ENCODE measurements at regions not wholly inside any gene's neighbourhood (a gene's known extent, or its start where the extent isn't known, plus 50 kb on each side); places are given as distances from the start of the nearest gene placed in this dataset.

- TF ChIP-seq CBX5 (IDR thresholded peaks at IDR 0.05; ENCODE audit: low read depth, low read length) = no peak
These were observed 243.5 kb upstream of the KBTBD8 start (continued) for GRCh38 chr3:66754613-66755012.

- Histone ChIP-seq H2BK15ac (ENCODE audit: low read length) (no peak overlapping the region), H3K4me3 (ENCODE audit: extremely low read depth in 1 of 4, insufficient read depth in 2 of 4, low read depth in 3 of 4, low read length in 4 of 4) (no peak overlapping the region), H3K27ac (ENCODE audit: low read depth, low read length) (no peak overlapping the region), H2AK5ac (ENCODE audit: low read depth, low read length) (no peak overlapping the region), H3K79me1 (ENCODE audit: low read depth, low read length) (no peaks in the 10 kb centered on the region), H3K4me2 (ENCODE audit: insufficient read depth in 1 of 2, low read depth in 2 of 2, low read length in 2 of 2) (no peak overlapping the region), H2BK120ac (replicated peaks; ENCODE audit: low read depth, low read length) (no peak overlapping the region), H3K4me1 (replicated peaks in 1 of 4; ENCODE audit: control insufficient read depth in 3 of 4, insufficient read depth in 4 of 4, low read length in 3 of 4) (no peaks in the 10 kb centered on the region), H3K9ac (replicated peaks in 1 of 4; ENCODE audit: extremely low read depth in 1 of 4, low read depth in 3 of 4, low read length in 3 of 4) (no peak overlapping the region), H3K79me2 (ENCODE audit: control insufficient read depth in 1 of 2, insufficient read depth in 2 of 2, low read length in 2 of 2) (no peaks in the 10 kb centered on the region), H3K9me3 (ENCODE audit: insufficient read depth in 2 of 2, low read depth in 1 of 2, low read length in 1 of 2) (no peaks in the 10 kb centered on the region), H3K4ac (replicated peaks; ENCODE audit: insufficient read length, low read depth, low read length) (no peak overlapping the region), H3K36me3 (ENCODE audit: control insufficient read depth in 2 of 4, insufficient read depth in 4 of 4, low read length in 3 of 4) (no peaks in the 10 kb centered on the region), H4K5ac (ENCODE audit: insufficient read length, low read depth, low read length) (no peak overlapping the region), H2BK12ac (ENCODE audit: low read depth, low read length) (no peak overlapping the region), H3K56ac (replicated peaks; ENCODE audit: insufficient read length, low read depth, low read length) (no peak overlapping the region), H2BK5ac (ENCODE audit: low read depth, low read length) (no peak overlapping the region), H3K18ac (ENCODE audit: extremely low read depth, low read length) (no peak overlapping the region), H3K27me3 (replicated peaks in 1 of 4; ENCODE audit: control insufficient read depth in 3 of 4, extremely low read depth in 1 of 4, insufficient read depth in 3 of 4, low read length in 3 of 4) (no peaks in the 10 kb centered on the region), H3K23ac (ENCODE audit: insufficient read length) (no peak overlapping the region), H2BK20ac (ENCODE audit: low read length) (no peak overlapping the region), H4K91ac (replicated peaks; ENCODE audit: insufficient read length, low read length) (no peak overlapping the region), H4K20me1 (replicated peaks in 1 of 2; ENCODE audit: control insufficient read depth in 1 of 2, insufficient read depth in 2 of 2, low read length in 2 of 2) (no peaks in the 10 kb centered on the region), H3K23me2 (ENCODE audit: low read depth, low read length) (no peaks in the 10 kb centered on the region; the same call in 1 of the 2 replicates), H4K8ac (ENCODE audit: extremely low read depth, insufficient read depth, low read length) (no peak overlapping the region), H3K14ac (ENCODE audit: insufficient read length) (no peak overlapping the region), H2AFZ (ENCODE audit: low read length) (no peak overlapping the region)
- ChIA-PET CTCF (ENCODE audit: partially characterized antibody) (interaction anchor here (1.0 to 2.3 kb wide), 3 partner anchors 8 to 93 kb away, joined by 3 to 4 read pairs (median 3); no protein-coding TSS in a partner anchor), POLR2A (ENCODE audit: partially characterized antibody) (no interaction called here)
- DNase-seq (ENCODE audit: low read depth in 1 of 2, low spot score in 2 of 2) (no peak), FAIRE-seq (no peak)
- WGBS, 2 experiments (ENCODE audit: extremely low coverage in 1 of 2, insufficient coverage in 1 of 2, insufficient read length in 1 of 2, insufficient replicate concordance in 2 of 2, low coverage in 1 of 2, low lambda C conversion rate in 2 of 2, missing lambda C conversion rate in 1 of 2) = 91% methylated on average over 6 of the region's 6 CpGs; no CpG with 5 or more reads in 1 of the 2 experiments
- TF ChIP-seq CEBPB (IDR thresholded peaks at IDR 0.05; ENCODE audit: low read depth, low read length) (no peak), JUN (IDR thresholded peaks at IDR 0.05; ENCODE audit: low read depth, low read length) (no peak), EP300 (IDR thresholded peaks at IDR 0.05; ENCODE audit: borderline replicate concordance in 1 of 2, low read depth in 2 of 2, low read length in 2 of 2) (no peak), POLR2AphosphoS5 (IDR thresholded peaks at IDR 0.05; ENCODE audit: low read depth, low read length) (no peak), HDAC2 (IDR thresholded peaks at IDR 0.05; ENCODE audit: borderline replicate concordance in 1 of 2, low read depth in 2 of 2, low read length in 2 of 2) (no peak), RBBP5 (IDR thresholded peaks at IDR 0.05; ENCODE audit: borderline replicate concordance, low read depth, low read length) (no peak), SAP30 (IDR thresholded peaks at IDR 0.05; ENCODE audit: insufficient read depth, insufficient replicate concordance, low read length) (no peak), CBX5 (IDR thresholded peaks at IDR 0.05; ENCODE audit: low read depth, low read length) (no peak), HDAC6 (IDR thresholded peaks at IDR 0.05; ENCODE audit: low read depth, low read length) (no peak), PHF8 (conservative IDR thresholded peaks at IDR 0.05; ENCODE audit: low read depth, low read length) (no peak), JUND (IDR thresholded peaks at IDR 0.05; ENCODE audit: low read length) (no peak), MAX (IDR thresholded peaks at IDR 0.05) (no peak)
These were observed 242.2 kb upstream of the KBTBD8 start for GRCh38 chr3:66755924-66756323.

Data from H1 (cell line).